Stomach (tissue), 8 donors: ENCODE measurements at regions not wholly inside any gene's neighbourhood (a gene's known extent, or its start where the extent isn't known, plus 50 kb on each side); places are given as distances from the start of the nearest gene placed in this dataset.

Experiments used
- DNase-seq, 2 donors: peaks; one replicate each; pipeline versions ENCODE4 v3.0.0 to v3.0.0-alpha.2; 2013 to 2019
- H3K27ac ChIP-seq, 5 donors: fragments of 200-600 bp in 4 of 5; sonication (generic) in 4 of 5; one replicate each; pipeline ENCODE4 v1.5.1; 2013 to 2019; ENCODE audit warnings: mild to moderate bottlenecking in 1 of 5, moderate library complexity in 1 of 5
- H3K27me3 ChIP-seq, 3 donors: fragments of 200-600 bp; sonication (generic); one replicate each; pipeline ENCODE4 v1.5.1; 2017 to 2019; ENCODE audit warnings: mixed run types in 1 of 3
- H3K36me3 ChIP-seq, 4 donors: fragments of 200-600 bp; sonication (generic); 1 replicate in 3 of 4; 2 replicates in 1 of 4; pipeline ENCODE4 v1.5.1; 2016 to 2019
- H3K4me1 ChIP-seq, 4 donors: fragments of 200-600 bp; sonication (generic); one replicate each; pipeline ENCODE4 v1.5.1; 2016 to 2019
- H3K4me3 ChIP-seq, 4 donors: fragments of 200-600 bp; sonication (generic) in 3 of 4; one replicate each; pipeline ENCODE4 v1.5.1; 2016 to 2019; ENCODE audit warnings: mild to moderate bottlenecking in 1 of 4
- H3K9me3 ChIP-seq, 4 donors: fragments of 200-600 bp; sonication (generic); one replicate each; pipeline ENCODE4 v1.5.1; 2016 to 2019
- EP300 ChIP-seq: sonication (generic); formaldehyde crosslinking; IDR thresholded peaks from one replicate; pipeline ENCODE4 v1.6.1; 2017; ENCODE audit warnings: antibody characterized with exemption
- POLR2A ChIP-seq, 4 donors: fragments of 450-650 bp; IDR thresholded peaks; one replicate each; pipeline ENCODE4 v1.6.1; 2016; ENCODE audit warnings: antibody characterized with exemption in 4 of 4, control low read depth in 2 of 4, mild to moderate bottlenecking in 1 of 4, moderate library complexity in 1 of 4
- POLR2AphosphoS5 ChIP-seq, 3 donors: sonication (generic); formaldehyde crosslinking; IDR thresholded peaks; one replicate each; pipeline ENCODE4 v1.6.1; 2016; ENCODE audit warnings: antibody characterized with exemption in 3 of 3
- WGBS, 5 donors: extraction: QIAGEN DNeasy Blood & Tissue Kit in 3 of 5; methylation state at CpG; one replicate each; pipeline versions ENCODE4 v1.1.5 to v1.1.7; 2013 to 2018; 5-methylcytosine and 5-hydroxymethylcytosine counted together
- intact Hi-C: fragments of 100-400 bp; cut with DNase I; formaldehyde crosslinking; loops from one replicate; pipeline ENCODE4 v1.15.1; 2023; ENCODE audit warnings: low total_unique reads
- TF ChIP-seq, protein P1 (sequence below), 7 experiments: fragments of 450-650 bp in 4 of 7; fragments of 200-600 bp in 3 of 7; sonication (generic) in 3 of 7; IDR thresholded peaks; one replicate each; pipeline ENCODE4 v1.5.1; 2016 to 2019; ENCODE audit warnings: antibody characterized with exemption in 7 of 7, control low read depth in 2 of 7, mild to moderate bottlenecking in 1 of 7
- donor health status: healthy with polysubstance abuse.
- donor health status: Bipolar disorder and iron deficiency.
- donor health status: healthy.

DNA sequence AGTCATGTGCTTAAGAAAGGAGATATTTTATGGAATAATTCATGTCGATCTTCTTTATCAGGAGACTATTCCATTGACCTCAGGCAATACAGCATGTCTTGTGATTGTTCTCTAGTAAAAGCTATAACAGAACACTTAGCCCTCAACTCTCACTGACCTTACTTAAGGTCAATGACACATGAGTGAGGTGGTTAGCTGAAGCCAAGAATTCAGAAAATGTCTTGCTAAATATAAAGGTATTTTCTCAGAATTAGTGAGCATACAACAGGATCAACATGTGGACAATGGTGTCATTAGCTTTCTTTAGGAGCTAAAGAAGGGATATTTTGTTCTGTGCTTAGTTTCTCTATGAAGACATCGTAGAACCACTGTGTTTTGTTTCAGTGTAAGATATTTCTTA lies 1730.4 kb upstream of the SLC10A2 start:
- no peak for DNase-seq
- Histone ChIP-seq H3K27me3 (no peaks in the 10 kb centered on the region), H3K27ac (no peak overlapping the region), H3K4me1 (no peaks in the 10 kb centered on the region), H3K36me3 (no peaks in the 10 kb centered on the region), H3K4me3 (no peak overlapping the region), H3K9me3 (no peaks in the 10 kb centered on the region)
- TF ChIP-seq EP300 = no peak
- TF ChIP-seq, protein P1, sequence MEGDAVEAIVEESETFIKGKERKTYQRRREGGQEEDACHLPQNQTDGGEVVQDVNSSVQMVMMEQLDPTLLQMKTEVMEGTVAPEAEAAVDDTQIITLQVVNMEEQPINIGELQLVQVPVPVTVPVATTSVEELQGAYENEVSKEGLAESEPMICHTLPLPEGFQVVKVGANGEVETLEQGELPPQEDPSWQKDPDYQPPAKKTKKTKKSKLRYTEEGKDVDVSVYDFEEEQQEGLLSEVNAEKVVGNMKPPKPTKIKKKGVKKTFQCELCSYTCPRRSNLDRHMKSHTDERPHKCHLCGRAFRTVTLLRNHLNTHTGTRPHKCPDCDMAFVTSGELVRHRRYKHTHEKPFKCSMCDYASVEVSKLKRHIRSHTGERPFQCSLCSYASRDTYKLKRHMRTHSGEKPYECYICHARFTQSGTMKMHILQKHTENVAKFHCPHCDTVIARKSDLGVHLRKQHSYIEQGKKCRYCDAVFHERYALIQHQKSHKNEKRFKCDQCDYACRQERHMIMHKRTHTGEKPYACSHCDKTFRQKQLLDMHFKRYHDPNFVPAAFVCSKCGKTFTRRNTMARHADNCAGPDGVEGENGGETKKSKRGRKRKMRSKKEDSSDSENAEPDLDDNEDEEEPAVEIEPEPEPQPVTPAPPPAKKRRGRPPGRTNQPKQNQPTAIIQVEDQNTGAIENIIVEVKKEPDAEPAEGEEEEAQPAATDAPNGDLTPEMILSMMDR (IDR thresholded peaks at IDR 0.05) = no peak
- TF ChIP-seq POLR2AphosphoS5 (IDR thresholded peaks at IDR 0.05) = no peak
- no peak for TF ChIP-seq POLR2A (IDR thresholded peaks at IDR 0.05)
- 76 to 85% (median 81%) methylated on average over 2 of the region's 2 CpGs for whole genome bisulfite sequencing, 5 donors
- intact Hi-C loops = no loop called here

DNA sequence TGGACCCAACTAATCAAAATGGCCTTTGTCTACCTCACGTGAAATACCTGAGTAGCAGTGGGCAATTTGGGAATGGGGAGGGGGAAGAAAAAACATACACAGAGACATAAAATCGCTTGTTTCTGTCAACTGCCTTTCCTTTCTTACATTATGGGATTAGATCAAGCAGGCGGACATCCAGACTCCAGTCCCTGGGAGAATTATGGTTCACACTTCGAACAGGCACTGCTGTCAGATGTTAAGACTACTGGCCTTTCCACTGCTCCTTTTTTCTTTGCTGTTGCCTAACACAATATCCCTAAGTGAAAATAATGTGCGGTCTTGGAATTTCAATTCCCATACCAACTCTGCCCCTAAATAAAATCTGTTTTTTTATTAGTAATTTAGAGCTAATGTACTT lies 1719.7 kb upstream of the SLC10A2 start:
- no peak overlapping the region for H3K27ac ChIP-seq
- WGBS, 5 donors = 58 to 74% (median 65%) methylated on average over 5 of the region's 5 CpGs
- H3K36me3 ChIP-seq = no peaks in the 10 kb centered on the region
- TF ChIP-seq, protein P1 (IDR thresholded peaks at IDR 0.05) = no peak
- TF ChIP-seq POLR2A (IDR thresholded peaks at IDR 0.05) = no peak
- TF ChIP-seq EP300 = no peak
- no peak for TF ChIP-seq POLR2AphosphoS5 (IDR thresholded peaks at IDR 0.05)
- intact Hi-C loops = no loop called here
- no peaks in the 10 kb centered on the region for H3K4me1 ChIP-seq
- no peak overlapping the region for H3K4me3 ChIP-seq
- peak in 1 of 2 donors; percentile 9 for DNase-seq
- no peaks in the 10 kb centered on the region for H3K27me3 ChIP-seq
- no peaks in the 10 kb centered on the region for H3K9me3 ChIP-seq

DNA sequence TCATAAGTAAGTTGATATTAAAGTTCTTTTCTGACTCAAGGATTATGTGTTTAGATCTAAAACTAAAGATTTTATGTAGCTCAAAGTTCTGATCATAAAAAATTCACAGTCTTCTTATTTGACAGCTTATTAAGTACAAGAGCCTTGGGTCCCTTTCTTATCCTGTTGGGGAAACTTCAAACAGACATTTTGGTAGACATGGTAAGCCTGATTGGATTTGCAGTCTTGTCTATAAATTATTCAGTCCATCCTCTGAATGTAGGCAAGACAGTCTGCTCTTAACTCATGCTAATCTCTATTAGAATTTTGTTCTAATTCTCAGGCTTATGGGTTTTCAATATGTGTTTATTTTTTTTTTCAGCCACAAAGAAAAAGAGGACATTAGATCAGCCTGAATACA lies 1718.7 kb upstream of the SLC10A2 start:
- Histone ChIP-seq H3K4me1 (no peaks in the 10 kb centered on the region), H3K27ac (no peak overlapping the region), H3K4me3 (no peak overlapping the region), H3K27me3 (no peaks in the 10 kb centered on the region), H3K36me3 (no peaks in the 10 kb centered on the region), H3K9me3 (no peaks in the 10 kb centered on the region)
- intact Hi-C loops = no loop called here
- no peak for DNase-seq
- no peak for TF ChIP-seq POLR2A (IDR thresholded peaks at IDR 0.05)
- TF ChIP-seq POLR2AphosphoS5 (IDR thresholded peaks at IDR 0.05) = no peak
- TF ChIP-seq EP300 = no peak
- TF ChIP-seq, protein P1 (IDR thresholded peaks at IDR 0.05) = no peak

DNA sequence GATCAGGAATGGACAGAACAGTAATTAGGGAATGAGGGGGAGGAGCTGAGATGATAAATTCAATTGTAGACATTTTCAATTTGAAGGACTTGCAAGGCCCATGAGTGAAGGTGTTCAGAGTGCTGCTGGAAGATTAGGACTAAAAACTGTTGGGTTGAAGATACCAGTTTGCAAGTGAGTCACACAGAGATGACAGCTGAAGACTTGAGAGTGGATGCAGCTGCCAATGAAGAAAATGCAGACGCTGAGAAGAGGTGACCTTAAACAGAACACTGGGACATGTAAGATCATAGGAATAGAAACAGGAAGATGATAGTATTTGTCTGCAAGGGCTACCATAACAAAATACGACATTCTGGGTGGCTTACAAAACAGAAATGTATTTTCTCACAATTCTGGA lies 1716.5 kb upstream of the SLC10A2 start:
- H3K4me1 ChIP-seq = no peaks in the 10 kb centered on the region
- H3K9me3 ChIP-seq = no peaks in the 10 kb centered on the region
- intact Hi-C loops = no loop called here
- TF ChIP-seq POLR2A (IDR thresholded peaks at IDR 0.05) (no peak), POLR2AphosphoS5 (IDR thresholded peaks at IDR 0.05) (no peak), EP300 (no peak)
- TF ChIP-seq, protein P1 (IDR thresholded peaks at IDR 0.05) = no peak
- DNase-seq = no peak
- H3K27ac ChIP-seq = no peak overlapping the region
- H3K27me3 ChIP-seq = no peaks in the 10 kb centered on the region
- no peaks in the 10 kb centered on the region for H3K36me3 ChIP-seq
- 46 to 71% (median 57%) methylated on average over 2 of the region's 2 CpGs for WGBS, 5 donors
- no peak overlapping the region for H3K4me3 ChIP-seq
